Fibroblast of skin of left quadriceps (primary cell): ENCODE measurements at regions not wholly inside any gene's neighbourhood (a gene's known extent, or its start where the extent isn't known, plus 50 kb on each side); places are given as distances from the start of the nearest gene placed in this dataset.

ENCODE experiments used
- DNase-seq, 2 experiments: peaks; one replicate each; pipeline ENCODE4 v3.0.0-alpha.2; 2013; ENCODE audit warnings: low read depth in 2 of 2

DNA sequence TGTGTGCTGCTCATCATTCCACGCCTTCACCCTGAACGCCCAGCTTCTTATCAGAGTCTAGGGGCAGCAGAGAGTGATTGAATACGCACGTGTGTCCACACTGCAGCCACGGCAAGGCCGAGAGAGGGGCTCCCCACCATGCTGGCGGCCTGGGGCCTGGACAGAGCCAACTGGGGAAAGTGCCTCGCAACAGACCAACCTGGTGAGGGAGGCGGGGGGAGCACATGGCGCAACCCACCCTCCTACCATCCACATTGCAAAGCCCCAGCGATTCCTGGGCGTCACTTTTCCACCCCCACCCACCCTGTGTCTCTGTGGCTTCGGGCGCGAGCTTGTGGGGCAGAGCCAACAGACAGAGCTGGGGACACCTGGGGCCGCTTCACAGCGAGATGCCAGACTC is 66.4 kb upstream of the DUSP22 start:
- no peak for DNase-seq

DNA sequence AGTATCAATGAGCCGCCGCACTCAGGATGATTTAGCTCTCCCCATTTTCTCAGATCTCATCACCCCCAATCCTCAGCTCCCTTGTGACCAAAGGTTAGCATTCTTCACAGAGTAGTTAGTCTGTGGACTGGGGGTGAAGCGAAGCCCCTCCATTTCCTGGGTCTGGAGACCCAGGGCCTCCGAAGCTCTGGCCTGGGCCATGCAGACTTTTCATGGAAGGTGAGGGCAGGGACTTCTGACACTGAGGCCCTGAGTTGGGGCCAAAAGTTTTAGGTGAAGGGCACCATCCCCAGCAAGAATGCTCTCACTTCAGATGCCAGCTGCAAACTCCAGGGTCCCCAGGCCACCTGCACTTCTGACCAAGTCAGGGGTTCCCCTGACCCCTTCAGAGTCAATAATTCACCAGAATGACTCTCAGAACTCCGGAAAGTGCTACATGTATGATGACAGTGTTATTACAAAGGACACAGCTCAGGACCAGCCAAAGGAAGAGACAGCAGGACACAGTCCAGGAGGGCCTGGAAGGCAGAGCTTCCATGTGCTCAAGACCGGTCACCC is 65.7 kb upstream of the DUSP22 start:
- DNase-seq = no peak

DNA sequence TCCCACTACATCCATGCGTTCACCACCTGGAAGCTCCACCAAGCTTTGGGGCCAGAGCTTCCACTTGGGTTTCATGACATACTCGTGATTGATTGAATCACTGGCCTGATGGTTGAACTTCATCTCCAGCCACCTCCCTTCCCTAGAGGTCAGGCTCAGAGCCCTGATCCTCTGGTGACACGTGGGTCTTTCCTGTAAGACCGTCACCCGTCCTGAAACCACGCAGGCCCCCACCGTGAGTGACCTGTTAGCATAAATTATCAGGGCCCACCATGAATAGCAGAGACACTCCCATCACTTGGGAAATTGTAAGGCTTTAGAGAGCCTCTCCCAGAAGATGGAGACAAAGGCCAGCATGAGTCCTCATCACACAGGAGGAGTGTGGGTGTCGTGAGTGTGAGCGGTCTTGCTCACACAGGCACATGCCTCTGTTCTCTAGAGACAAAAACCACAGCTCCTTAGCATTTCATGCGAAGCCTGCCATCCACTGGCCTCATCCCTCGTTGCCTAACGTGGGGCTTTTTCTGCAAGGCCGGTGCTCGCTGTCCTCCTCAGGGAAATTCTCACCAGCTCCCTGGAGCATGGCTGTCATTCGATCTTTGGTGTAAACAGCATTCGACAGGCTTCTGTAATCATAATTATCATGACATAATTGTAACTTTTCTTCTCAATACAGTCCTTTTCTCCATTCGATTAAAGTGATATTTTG is 65.1 kb upstream of the DUSP22 start:
- DNase-seq = no peak

DNA sequence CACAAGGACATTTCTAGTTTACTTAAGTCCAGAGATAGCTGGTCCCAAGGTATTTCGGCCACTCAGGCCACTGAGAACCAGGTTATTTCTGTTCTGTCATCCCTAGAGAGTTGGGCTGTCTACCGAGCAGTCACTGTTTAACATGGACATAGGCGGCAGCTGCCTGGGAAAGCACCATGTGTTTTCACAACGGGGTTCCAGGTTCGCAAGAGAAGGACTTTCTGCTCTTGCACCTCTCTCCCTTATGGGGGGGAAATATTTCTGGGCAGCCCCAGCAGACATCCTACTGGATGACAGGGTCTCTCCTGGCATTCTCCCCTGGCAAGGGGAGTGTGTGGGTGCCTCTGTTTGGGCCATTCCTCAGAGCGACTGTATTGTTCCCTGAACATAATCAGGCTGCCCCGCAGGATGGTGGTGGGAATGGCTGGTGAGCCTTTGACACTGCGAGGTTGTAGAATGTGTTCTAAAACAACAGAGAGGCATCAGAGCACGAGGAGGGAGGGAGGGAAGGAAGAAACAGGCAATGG is 64.4 kb upstream of the DUSP22 start:
- DNase-seq = no peak

DNA sequence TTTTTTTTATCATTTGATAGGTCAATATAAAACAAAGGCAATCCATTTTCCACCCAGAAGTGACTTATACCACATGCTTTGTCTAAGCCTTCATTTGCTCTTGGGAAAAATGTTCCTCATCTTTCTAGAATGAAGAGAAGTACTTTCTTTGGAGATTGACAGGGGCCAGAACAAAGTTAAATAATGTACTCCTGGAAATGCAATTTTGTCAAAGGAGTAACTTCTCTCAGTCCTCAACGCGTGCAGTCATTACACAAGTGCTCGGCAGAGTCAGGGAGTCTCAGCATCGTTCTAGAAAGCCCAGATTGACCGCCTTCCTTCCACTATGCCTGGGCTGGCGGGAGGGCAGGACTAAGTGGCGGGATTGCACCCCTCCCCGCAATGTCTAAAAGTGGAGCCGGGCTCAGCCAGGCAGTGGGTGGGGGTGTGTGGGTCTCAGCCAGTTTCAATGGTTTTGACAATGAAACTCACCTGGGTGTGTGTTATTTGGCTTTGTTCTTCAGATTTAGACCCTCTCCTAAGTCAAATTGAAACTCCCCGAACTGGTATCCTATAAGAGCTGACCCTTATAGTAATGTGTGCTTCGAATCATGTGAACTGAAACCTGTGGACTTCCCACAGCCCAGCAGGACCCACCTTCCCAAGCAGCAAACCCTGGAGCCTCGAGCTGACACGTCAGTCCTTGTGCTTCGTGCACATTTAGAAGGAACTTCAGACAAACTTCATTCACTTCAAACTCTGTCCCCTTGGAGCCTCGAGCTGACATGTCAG is 63.2 kb upstream of the DUSP22 start:
- no peak for DNase-seq

DNA sequence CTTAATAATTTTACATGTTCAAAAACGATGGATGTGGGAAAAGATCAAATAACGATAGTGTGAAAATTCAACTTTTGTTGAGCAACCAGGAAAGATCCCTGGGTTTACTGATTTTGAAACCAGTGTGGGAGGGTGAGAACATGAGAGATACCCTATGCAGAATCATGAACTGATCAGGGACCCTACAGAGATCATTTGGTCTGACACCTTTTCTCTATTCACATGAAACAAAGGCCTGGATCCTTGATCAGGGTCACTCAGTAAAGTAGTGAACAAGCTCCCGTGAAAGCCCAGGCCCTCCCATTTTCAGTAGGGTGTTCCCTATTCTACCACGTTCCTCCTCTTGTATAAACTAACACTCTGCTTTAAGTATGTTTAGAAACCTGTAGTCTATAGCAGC is 60.5 kb upstream of the DUSP22 start:
- no peak for DNase-seq

DNA sequence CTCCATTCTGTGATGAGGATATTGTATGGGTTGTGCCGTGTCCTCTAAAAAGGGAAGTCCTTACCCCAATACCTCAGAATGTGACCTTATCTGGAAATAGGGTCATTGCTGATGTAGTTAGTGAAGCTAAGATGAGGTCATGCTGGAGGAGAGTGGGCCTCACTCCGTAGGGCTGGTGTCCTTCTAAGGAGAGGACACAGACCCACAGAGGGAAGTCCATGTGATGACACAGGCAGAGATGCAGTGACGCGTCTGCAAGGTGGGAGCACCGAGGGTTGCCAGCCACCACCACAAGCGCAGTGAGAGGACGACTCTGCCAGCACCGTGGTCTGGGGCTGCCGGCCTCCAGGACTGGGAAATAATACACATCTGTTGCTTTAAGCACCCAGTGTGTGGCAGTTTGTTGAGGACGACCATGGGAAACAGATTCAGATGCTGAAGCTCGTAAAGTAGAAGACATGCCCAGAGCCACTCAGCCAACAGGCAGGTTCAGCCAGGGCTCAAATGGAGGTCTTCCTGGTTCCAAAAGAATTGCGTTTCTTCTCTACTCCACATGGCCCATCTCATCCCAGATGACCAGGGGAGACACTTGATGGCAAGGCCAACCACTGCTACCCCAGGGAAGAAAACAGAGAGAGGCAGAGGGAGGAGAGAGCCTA is 59.2 kb upstream of the DUSP22 start:
- DNase-seq = no peak

DNA sequence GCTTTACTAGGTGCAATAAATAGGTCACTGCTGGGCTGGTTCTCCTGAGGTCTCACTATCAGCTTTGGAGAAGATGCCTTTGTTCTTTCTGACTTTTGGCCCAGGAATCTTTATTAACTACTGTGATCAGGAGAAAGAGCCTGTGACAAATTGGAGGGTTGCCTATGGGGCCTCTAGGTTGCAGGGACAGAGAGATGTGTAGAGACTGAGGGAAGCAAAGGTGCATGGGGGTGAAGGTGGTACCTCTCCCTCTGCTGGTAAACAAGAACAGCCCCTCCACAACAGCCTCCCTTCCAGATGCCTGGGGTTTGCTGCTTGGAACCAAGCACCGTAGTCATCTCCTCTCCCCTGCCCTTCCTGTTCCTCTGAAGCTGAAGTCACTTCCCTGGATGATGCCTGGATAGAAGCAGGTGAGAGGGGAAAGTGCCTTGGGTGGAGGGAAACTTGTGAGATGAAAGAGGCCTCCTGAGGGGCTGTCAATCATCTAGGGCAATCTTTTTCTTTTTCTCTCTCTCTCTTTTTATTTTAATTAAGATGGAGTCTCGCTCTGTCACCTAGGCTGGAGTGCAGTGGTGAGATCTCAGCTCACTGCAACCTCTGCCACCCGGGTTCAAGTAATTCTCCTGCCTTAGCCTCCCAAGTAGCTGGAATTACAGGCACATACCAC is 57.4 kb upstream of the DUSP22 start:
- no peak for DNase-seq

DNA sequence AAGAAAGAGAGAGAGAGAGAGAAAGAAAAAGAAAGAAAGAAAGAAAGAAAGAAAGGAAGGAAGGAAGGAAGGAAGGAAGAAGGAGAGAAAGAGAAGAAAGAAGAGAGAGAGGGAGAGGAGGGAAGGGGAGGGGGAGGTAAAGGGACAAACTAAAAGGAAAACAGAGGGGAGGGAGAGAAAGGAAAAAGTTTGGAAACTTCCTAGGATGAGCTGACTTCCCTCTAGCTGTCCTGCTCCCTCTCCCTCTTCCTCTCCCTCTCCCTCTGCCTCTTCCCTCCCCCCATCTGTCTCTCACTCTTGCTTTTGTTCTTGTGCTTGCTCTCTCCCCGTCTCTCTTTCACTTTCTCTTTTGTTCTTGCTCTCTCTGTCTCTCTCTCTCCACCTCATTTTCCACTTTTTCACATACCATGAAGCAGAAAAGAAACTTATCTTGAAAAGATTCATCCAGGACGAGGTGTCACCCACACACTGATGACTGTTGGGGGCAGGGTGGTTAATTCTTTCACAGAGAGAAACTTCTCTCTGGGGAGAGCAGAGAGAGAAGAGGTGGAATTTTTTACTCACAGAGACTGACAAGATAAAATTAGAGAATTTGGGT is 56.4 kb upstream of the DUSP22 start:
- no peak for DNase-seq

DNA sequence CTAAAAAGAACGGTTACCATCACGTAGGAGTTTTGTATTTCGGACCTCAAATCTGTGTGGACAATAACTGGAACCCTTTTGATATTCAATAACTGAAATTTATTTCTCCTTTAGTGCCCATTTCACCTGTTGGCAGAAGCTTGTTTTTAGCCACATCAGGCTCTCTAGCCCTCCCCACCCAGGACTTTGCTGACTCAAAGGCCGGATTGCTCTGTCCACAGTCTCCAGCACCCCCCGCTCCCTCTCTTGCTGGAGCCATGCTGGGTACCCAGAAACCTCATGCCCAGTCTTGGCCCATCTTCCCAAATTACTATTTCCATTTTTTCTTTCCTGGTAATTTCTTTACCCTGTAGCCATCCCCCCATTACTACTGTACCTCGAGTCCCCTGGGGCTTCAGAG is 55.8 kb upstream of the DUSP22 start:
- no peak for DNase-seq

DNA sequence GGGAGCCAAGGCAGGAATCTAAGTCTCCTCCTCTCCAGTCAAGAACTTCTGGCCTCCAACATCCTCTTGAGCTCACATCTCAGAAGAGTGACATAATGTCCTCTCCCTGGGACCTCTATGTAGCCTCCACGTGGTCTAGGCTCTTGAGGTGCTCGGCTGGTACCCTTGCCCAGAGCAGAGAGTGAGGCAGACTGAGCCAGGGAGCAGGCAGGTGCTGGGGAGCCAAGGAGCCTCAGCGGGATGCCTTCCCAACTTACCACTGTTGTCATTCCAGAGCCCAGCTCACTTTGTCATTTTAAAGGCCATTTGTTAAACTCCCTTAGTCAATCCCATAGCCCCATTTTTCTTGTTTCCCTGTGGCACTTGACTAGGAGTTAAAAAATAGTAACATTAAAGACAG is 52.1 kb upstream of the DUSP22 start:
- no peak for DNase-seq

DNA sequence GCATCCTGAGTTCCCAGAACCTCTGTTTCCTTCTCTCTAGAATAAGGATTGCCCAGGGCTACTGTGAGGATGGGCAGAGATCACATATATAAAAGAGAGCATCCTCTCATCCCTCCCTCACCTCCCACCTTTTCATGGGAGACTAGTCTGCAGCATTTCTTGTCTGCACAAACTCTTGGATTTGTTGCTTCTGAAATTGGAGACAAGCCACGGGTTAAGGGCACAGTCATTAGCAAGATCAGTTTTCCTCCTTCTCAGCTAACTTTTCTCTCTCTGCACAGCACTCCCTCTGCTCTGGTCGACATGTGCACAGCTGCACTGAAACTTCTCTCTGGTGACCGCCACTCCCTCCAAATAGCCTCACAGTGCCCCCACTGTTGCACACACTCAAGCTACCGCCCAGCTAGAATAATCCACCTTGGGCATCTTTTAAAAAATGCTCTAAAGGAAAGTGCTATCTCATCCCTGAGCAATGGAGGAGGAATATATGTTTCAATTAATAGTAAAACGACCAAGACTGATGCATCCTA is 50.9 kb upstream of the DUSP22 start:
- DNase-seq = no peak
